ENCODE measurements at regions not wholly inside any gene's neighbourhood (a gene's known extent, or its start where the extent isn't known, plus 50 kb on each side); places are given as distances from the start of the nearest gene placed in this dataset.
"Not testable (repeated sequence)": the region's sequence is repeated elsewhere in the genome, so short reads cannot be mapped to it uniquely, and the experiment has no call there.

- DNase-seq = not testable (repeated sequence)
Observed at GRCh38 chr12:24503477-24503876, 445.4 kb downstream of the BCAT1 start.

- no peak for DNase-seq
Observed at GRCh38 chr12:24500831-24501230, 448.1 kb downstream of the BCAT1 start.

- DNase-seq = no peak
Observed at GRCh38 chr12:24500421-24500820, 448.5 kb downstream of the BCAT1 start.

GRCh38 chr12:24499151-24500146 lies 449.5 kb downstream of the BCAT1 start:
- no peak for DNase-seq

GRCh38 chr12:24496755-24497154 lies 452.1 kb downstream of the BCAT1 start:
- no peak for DNase-seq

- no peak for DNase-seq
Observed at GRCh38 chr12:24494401-24494800, 454.5 kb downstream of the BCAT1 start.

- no peak for DNase-seq
Observed at GRCh38 chr12:24491968-24492367, 456.9 kb downstream of the BCAT1 start.

GRCh38 chr12:24489939-24490338 lies 459.0 kb downstream of the BCAT1 start:
- DNase-seq = no peak

- DNase-seq = no peak
Observed at GRCh38 chr12:24488906-24489619, 459.8 kb downstream of the BCAT1 start.

- no peak for DNase-seq
Observed at GRCh38 chr12:24488091-24488596, 460.8 kb downstream of the BCAT1 start.

GRCh38 chr12:24487606-24488005 lies 461.3 kb downstream of the BCAT1 start:
- no peak for DNase-seq

GRCh38 chr12:24483732-24484131 lies 465.2 kb downstream of the BCAT1 start:
- DNase-seq = no peak

- no peak for DNase-seq
Observed at GRCh38 chr12:24482882-24483604, 465.9 kb downstream of the BCAT1 start.

GRCh38 chr12:24482044-24482443 lies 466.9 kb downstream of the BCAT1 start:
- no peak for DNase-seq

GRCh38 chr12:24480766-24481449 lies 468.0 kb downstream of the BCAT1 start:
- no peak for DNase-seq

GRCh38 chr12:24479131-24479530 lies 469.8 kb downstream of the BCAT1 start:
- DNase-seq = no peak

- no peak for DNase-seq
Observed at GRCh38 chr12:24478254-24478653, 470.6 kb downstream of the BCAT1 start.

GRCh38 chr12:24476310-24476709 lies 472.6 kb downstream of the BCAT1 start:
- DNase-seq = no peak

GRCh38 chr12:24475337-24475736 lies 473.6 kb downstream of the BCAT1 start:
- DNase-seq = no peak

- no peak for DNase-seq
Observed at GRCh38 chr12:24473097-24473496, 475.8 kb downstream of the BCAT1 start.

GRCh38 chr12:24470050-24470449 lies 478.9 kb downstream of the BCAT1 start:
- no peak for DNase-seq

- no peak for DNase-seq
Observed at GRCh38 chr12:24469089-24469488, 479.8 kb downstream of the BCAT1 start.

Data from CD4-positive, alpha-beta T cell treated with Interleukin-17A for 1 hour (primary cell).